Stromal cell of bone marrow (primary cell): ENCODE measurements at regions not wholly inside any gene's neighbourhood (a gene's known extent, or its start where the extent isn't known, plus 50 kb on each side); places are given as distances from the start of the nearest gene placed in this dataset.

Experiments used
- DNase-seq: peaks from one replicate; pipeline ENCODE4 v3.0.0-alpha.2; 2012; ENCODE audit warnings: low read depth

DNA sequence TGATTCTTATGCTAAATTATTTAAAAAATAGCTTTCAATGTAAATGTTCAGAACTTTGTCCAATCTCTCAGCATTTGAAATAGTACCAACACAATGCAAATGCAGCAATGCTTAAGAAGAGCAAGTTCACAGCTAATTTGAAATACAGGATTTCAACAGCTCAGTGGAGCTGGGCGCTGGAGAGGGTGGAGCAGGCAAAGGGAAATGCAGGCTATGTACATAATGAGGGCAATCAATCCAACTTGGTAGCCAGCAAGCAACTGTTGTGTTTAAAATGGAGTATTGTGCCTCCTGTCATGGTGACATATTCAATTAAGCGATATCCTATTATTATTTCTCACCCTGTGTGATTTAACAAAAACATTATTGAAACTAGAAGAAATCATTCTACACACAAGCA is 568.8 kb downstream of the PSAT1 start:
- DNase-seq: no peak

DNA sequence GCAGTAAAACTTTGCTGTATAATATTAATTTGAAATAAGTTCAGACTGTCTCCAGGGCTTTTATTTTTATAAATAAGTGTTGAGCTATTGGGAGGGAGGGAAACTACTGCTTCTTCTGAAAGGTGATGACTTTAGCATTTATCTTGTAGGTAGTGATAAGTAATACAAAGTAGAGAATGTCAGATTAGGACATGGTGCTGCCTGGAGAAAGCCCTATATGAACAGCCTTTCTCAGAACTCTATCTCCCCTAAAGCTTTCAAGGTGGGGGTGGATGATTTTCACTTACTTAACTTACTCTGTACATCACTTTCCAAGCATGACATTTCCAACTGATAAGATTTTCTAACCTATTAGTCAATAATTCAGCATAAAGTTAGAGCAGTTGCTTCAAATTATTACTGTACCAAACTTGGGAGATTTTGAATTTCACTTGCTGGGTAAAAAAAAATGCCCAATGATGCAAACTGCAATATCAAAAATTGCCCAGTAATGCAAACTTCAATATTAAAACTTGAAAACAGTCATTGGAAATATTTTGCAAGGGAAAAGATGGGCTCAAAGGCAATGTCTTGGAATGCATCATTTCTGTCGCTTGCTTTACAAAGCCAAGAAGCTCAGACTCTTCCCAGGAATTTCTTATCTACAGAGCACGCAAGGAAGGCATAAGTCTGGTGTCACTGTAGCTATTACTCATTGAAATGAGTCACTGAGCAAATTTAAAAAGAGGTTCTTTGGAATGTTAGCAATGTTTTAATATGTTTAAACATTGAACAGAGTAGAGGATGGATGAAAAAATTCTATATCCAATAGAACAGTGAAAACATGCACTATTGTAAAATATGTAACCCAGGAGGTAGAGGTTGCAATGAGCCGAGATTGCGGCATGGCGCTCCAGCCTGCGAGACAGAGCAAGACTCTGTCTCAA is 569.5 kb downstream of the PSAT1 start:
- DNase-seq: peak; percentile 73

DNA sequence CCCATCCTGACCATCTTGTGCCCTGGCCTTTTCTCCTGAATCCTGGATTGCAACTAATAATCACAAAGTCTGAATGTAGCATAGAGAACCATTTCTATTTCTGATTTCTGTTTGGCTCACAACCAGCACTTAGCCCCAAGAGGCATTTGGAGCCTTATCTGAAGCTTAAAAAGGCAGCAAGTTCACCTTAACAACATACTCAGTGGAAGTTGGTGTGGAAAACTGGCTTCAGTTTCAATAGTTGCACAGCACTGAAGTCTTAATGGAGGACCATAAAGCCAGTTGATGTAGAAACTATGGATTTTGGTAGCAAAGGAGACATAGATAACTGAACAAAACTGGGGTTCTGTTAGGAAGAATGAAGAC is 574.1 kb downstream of the PSAT1 start:
- no peak for DNase-seq

DNA sequence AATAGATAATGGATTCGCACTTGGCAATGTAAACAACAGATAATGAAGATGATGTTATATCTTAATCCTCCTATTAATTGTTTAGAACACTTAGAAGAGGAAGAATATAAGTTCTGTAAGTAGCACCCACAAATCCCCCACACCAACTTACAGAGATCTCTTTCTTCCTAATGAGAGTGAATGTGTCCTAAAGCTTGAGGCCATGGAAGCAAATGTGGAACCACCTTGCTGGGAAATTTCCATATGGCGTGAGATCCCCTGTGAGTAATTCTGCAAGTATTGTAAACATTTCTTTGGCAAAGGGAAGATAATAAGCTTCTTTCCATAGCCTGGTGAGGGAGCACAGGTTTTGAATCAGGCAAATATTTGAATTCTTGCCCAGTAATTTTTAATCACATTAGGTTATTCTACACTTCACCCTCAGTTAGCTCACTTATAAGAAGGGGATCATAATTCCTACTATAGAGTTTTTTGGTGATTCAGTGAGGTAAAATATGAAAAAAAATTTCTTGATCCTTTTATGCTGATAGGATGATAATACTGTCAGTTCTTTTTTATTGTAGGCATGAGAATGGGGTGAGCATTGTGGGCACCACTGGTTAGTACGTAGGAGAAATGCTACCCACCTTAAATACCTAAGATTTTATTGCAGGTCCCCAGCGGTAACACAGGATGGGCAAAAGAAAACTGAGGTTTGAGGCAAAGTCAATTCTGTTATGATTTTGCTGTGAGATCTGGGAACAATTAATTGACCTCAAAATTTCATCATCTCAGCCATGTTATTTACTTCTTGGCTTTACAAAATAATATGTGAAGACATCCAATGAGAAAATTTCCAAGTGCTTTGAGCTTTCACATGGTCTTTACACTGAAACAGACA is 574.8 kb downstream of the PSAT1 start:
- DNase-seq: no peak

DNA sequence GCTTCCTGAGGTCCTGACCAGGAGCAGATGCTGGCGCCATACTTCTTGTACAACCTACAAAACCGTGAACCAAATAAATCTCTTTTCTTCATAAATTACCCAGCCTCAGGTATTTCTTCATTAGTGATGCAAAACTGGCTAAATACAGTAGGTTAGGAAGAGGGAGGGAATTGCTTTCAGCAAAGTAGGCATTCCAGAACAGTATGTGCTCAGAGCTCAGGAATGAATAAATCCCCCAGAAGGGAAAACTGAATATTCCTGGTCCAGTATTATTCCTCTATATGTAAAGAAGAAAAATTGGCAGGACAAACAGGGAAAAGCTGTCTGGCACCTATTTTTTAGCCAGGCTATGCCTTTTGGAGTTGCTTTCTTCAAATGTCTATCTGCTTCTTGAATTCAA is 577.1 kb downstream of the PSAT1 start:
- DNase-seq: no peak

DNA sequence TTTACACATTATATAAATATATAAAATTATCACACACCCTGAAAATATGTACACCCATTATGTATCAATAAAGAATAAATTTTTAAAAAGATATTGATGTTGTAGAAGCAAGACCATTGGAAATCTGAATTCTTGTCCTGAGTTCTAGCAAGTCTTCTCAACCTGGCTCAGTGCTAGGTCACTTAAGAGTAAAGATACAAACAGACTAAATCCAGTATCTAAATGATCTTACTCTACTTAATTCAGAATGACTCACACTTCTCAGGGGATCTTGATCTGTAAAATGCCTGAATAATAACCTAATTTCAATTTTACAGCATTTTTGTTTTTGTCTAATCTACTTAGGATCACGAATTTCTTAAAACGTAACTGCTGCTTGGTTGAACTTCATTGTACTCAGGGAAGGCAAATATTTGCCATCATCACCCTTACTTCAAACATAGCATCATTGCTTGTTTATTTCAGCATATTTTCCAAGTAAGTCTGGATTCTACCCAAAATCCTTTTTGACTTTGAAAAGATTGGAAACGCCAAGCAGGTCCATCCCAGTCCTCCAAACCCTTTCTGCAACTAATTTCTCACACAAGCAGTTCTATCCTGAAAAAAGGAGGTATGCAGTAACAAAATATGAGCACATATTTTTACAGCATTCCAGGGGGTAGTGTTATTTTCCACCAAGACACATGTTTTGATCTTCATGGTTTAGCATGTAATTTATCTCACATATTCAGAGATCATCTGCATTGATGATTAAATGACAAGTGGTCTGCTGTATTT is 582.6 kb downstream of the PSAT1 start:
- DNase-seq: no peak

DNA sequence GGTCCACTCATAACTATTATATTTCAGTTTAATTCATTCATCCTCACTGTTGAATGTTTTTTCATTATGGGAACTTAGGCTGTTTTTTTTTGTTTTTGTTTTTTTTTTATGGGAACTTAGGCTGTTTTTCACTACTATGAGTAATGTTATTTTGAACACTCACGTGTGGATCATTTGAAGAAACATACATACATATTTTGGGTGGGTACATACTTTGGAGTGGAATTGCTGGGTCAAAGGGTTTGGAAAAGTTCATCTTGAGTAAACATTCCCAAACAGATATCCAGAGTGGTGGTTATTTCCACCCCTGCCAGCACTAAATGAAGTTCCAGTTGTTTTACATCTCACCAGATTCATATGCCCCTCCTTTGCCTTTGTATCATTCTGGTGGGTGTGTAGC is 584.4 kb downstream of the PSAT1 start:
- no peak for DNase-seq

DNA sequence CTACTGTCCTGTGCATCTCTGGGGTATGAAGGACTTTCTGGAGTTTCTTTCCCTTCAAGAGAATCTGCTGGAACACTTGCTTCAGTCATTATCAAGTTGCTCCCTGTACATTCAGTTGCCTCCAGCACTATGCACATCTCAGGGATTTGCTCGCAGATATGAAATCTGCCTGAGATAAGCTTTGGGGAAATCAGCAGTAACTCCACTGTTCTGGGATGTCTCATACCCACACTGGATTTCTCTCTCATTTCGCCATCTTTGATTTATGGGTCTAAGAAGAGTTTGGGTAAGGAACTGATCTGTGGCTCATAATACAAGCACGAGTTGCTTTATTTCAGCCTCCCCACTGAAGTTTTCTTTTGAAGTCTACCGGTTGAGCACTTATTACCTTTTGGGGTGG is 585.6 kb downstream of the PSAT1 start:
- no peak for DNase-seq

DNA sequence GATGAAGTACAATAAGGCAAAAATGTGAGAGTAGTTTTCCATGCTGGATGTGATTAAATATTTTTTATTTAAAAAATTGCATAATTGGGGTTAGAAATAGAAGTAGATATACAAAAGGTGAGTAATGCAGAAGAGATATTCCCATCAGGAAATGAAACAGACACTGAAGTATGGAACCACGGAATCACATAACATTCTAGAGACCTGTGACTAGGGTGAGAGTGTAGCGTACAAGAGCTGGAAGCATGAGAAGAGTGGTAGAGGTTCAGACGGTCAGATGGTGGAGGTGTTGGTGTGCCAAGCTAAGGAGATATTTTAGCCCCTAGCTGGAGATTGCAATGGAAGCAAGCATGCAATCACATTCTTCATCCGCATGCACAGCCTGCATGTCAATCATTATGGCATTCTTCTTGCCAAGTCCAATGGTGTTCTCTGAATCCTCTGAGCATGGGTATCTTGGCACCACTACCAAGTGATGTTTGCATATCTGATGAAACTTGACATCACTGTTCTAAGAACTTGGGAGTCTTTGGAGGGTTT is 587.8 kb downstream of the PSAT1 start:
- no peak for DNase-seq

DNA sequence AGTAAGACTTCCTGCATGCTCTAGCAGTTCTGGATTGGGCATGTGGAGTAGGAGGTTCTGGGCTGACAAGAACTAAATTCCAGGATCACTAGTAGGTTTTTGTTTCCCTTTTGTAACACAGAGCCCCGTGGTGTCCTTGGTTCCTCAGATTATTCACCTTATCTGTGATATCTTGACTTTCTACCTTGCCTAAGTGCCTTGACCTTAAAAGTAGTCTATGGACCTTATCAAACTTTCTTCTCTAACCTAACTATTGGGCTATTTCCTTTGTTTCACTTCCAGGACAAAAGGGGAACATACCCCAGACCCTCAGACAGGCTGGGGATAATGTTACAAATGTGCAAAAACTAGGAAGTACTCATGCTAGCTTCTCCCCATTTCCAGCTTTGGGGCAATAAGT is 595.3 kb downstream of the PSAT1 start:
- no peak for DNase-seq

DNA sequence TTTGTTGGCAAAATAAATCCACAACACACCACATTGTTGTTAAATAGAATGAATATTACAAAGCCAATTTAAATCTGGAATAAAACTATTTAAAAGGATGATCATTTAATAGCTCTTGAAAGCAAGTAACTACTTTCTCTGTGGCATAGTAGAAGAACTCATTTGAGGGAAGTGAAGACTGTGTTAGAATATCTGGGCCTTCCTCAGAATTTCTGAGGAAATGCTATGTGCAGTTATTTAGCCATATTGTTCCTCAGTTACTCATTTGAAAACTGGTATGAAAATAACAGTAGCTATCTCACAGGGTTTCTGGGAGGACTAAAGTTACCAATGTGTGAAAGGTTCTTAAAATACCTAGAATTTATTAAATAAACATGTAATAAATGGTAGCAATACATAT is 595.8 kb downstream of the PSAT1 start:
- DNase-seq: no peak

DNA sequence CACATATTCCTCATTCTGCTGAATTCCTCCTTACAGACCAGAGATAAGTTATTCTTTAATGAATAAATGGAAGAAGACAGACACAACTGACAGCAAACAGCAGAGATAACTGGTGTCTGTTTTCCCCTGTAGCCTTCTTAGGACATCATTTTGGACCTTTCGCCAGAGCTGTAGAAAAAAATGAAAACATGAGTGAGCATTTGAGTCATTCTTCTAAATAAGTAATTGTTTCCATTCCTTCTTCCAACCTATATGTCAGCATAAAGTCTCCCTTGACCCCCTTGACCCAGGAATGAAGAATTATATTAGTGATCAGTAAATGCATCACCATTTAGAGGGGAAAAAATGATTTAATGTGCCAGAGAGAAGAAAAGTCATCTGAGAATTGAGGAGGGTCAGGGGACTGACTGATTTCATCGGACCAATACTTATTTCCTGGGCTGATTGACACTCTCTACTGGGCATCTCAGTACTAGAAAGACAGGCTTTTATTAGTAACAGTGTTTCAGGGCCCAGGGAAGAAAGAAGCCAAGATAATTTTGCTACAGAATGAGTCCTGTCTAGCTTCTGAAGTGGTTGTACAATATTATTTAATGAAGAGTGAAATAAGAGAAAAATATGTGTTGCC is 597.0 kb downstream of the PSAT1 start:
- peak; percentile 23 for DNase-seq

DNA sequence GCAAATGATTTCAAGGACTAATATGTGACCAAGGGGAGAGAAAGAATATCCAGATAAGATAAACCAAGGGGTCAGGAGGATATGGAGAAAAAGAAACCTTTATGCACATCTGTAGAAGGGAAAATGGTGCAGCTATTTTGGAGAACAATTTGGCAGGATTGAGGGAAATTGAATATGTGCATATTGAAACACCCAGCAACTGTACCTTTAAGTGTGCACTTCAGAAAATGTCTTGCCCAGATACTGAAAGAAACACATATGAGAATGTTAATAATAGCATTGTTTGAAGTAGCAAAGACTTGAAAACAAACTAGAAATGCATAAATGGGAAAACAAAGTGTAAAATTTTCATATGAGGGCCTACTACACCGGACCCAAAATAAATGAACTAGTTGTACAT is 599.6 kb downstream of the PSAT1 start:
- no peak for DNase-seq

DNA sequence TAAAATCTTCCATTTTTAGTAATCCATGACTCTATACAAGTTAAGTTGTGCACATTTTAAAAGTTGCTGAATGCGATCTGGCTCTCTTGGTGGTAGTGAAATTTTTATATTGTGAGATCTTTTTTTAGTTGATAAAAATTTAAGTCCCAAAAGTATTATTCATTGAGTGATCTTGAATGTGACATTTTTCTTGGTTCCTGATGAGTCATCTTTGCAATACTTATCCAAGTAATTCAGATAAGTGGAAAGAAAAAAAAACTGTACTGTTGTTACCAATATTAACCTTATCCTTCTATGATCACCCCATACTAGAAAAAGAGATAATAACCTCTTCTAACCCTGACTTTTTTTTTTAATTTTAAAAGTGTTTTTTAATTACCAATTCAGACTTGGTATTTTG is 601.3 kb downstream of the PSAT1 start:
- DNase-seq: no peak

DNA sequence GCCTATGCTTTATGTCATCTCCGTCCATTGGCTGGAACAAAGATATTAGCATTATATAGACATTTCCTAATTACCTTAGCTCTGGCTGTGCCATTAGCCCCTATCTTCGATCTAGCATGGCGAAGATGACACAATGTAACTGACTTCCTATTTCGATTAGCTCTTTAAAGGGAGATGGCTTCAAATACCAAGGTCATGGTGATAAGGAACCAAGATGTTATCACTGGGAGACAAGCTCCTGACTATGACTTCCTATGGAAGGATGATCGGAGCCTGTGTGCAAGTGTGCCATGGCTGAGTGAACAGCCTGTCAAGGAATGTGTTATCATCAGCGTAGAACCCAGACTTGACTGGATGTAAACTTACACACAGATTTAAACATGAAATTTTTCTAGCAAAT is 602.1 kb downstream of the PSAT1 start:
- DNase-seq: no peak

DNA sequence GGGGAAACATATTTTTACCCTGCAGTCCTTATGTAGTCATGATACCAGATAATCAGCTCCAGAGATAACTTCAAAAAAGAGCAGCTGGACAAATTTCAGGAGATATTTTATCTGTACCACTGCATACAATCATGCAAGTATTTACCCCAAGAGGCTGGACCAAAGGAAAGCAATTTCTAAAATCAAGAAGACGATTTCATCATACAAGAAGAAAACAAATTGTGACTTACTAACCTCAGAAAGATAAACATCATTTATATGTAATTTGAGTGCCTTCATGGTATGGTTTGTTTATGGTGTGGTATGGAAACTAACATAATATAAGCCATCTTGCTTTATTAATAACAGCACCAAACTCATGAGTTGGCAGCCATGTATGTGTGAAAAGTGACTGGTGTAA is 603.6 kb downstream of the PSAT1 start:
- no peak for DNase-seq

DNA sequence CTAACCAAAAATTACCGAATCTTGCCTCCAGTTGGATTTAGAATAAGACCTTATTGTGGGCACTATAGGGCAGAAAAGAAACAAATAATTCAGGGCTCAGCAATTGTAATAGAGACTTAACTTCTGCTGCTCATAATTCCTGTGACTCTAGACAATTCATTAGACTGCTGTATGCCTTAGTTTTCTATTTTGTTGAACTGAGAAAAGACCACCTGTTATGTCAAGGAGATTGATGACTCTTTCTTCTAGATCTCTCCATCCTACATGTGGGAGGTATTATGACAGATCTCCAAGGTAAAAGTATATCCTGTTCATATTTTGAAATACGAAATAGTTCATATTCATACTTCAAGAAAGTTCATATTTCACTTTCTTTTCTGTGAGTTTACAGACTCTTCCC is 605.1 kb downstream of the PSAT1 start:
- DNase-seq: no peak

DNA sequence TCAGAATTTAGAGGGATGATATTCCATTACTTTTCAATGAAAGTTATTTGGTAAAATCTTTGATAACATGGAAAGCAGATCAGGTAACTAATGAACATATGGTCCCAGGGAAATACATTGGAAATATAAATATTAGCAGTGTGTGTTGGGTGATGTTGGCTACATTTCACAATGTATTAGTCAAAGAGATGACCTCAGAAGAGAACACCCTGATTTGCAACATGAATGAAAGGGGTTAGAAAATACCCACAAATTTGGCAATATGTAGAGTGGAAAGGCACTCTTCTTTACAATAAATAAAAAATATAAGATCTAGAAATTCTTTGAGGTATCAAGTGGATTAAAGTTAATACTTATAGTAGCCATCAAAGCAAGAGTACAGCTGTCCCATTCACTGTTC is 606.7 kb downstream of the PSAT1 start:
- no peak for DNase-seq

DNA sequence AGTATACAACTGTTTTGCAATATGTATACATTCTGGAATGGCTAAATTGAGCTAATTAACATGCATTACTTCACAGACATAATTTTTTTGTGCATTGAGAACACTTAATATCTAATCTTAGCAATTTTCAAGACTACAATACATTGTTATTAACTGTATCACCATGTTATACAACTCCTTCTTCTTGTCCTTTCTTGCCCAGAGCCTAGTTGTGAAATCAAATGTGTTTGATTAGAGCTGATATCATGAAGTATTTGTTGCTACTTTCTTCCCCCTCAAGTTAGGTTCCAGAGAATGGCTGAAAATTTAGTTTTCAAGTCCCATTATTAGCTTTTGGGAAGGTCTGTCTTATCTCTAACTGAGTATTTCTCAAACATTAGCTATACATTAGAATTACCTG is 607.8 kb downstream of the PSAT1 start:
- no peak for DNase-seq

DNA sequence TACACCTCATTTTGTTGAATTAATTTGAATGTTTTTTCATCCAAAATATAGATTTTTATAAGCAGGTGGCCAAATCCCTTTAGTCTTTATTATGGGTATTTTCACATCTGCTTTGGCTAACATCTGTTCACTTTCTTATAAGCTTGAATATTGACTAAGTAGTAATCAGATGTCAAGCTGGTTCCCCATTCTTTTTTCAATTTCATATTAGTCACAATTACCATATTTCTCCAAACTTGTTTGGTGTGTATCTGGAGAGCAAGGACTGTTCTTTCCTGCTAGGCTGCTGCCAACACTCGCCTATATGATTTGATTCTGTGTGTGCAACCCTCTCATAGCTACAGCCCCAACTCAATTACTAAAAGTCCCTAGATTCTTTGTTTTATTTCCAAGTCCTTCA is 608.5 kb downstream of the PSAT1 start:
- DNase-seq: no peak

DNA sequence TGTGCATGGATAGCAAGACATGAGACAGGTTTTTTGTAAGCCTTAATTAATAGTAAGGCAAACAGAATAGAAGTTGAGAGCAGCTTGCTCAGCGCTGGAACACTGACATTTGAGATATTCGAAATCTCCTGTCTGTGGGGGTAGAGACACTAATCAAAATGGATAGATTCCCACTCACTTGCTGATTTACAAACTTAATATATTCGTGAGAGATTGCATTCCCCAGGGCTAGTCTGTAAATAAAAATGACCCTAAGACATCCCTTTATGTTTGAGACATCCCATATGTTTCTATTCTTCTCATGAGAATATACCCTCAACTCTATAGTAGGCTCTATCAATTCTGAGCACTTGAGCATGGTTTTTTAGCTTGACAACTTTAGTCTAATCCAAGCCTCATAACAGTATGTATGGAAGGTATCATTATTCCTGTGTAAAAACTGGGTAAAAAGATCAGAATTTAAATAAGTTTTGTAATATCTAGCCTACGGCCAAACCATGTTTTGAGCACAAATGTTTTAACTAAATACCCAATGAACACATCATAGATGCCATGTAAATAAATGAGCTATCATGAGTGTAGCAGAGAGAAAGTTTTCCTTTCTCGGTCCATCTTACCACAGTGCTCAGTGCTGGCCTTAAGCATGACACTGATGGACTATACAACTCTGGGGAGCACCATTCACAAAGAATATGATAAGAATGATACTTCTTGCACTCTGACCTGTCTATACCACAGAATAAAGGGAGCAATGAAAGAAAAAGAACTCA is 609.2 kb downstream of the PSAT1 start:
- DNase-seq: no peak
